Right lobe of liver (tissue), 4 donors: ENCODE measurements at regions not wholly inside any gene's neighbourhood (a gene's known extent, or its start where the extent isn't known, plus 50 kb on each side); places are given as distances from the start of the nearest gene placed in this dataset.

Source experiments
- POLR2A ChIP-seq: fragments of 450-650 bp; IDR thresholded peaks from one replicate; pipeline ENCODE4 v1.6.1; 2017; ENCODE audit warnings: antibody characterized with exemption, mild to moderate bottlenecking
- TF ChIP-seq, protein P1 (sequence below), 4 donors: fragments of 200-600 bp in 3 of 4; fragments of 450-650 bp in 1 of 4; IDR thresholded peaks; one replicate each; pipeline versions ENCODE4 v1.5.1 to v1.8.0; 2016 to 2022; ENCODE audit warnings: antibody characterized with exemption in 4 of 4, mild to moderate bottlenecking in 2 of 4
- donor health status: DM: no; HTN: no; CAD: no.
- donor health status: DM: no; HTN: no; CAD: no.
- donor health status: DM: no; HTN: yes; CAD: no.

- TF ChIP-seq, protein P1, sequence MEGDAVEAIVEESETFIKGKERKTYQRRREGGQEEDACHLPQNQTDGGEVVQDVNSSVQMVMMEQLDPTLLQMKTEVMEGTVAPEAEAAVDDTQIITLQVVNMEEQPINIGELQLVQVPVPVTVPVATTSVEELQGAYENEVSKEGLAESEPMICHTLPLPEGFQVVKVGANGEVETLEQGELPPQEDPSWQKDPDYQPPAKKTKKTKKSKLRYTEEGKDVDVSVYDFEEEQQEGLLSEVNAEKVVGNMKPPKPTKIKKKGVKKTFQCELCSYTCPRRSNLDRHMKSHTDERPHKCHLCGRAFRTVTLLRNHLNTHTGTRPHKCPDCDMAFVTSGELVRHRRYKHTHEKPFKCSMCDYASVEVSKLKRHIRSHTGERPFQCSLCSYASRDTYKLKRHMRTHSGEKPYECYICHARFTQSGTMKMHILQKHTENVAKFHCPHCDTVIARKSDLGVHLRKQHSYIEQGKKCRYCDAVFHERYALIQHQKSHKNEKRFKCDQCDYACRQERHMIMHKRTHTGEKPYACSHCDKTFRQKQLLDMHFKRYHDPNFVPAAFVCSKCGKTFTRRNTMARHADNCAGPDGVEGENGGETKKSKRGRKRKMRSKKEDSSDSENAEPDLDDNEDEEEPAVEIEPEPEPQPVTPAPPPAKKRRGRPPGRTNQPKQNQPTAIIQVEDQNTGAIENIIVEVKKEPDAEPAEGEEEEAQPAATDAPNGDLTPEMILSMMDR (IDR thresholded peaks at IDR 0.05) = no peak
- no peak for TF ChIP-seq POLR2A
Measured at GRCh38 chr10:91156196-91156595, 64.3 kb upstream of the PCGF5 start.
